Keratinocyte (primary cell): ENCODE measurements at regions not wholly inside any gene's neighbourhood (a gene's known extent, or its start where the extent isn't known, plus 50 kb on each side); places are given as distances from the start of the nearest gene placed in this dataset.

ENCODE experiments used
- DNase-seq: peaks from one replicate; pipeline ENCODE4 v3.0.0-alpha.2; 2011; ENCODE audit warnings: low read depth, missing footprints, low spot score
- FAIRE-seq: peaks from 2 replicates; lab custom pipeline; 2011; peaks lifted over from hg19 to GRCh38; lab: Jason Lieb, UNC
- H2AFZ ChIP-seq: 2 replicates; pipeline ENCODE4 v1.6.0; 2012; ENCODE audit warnings: low read length, control low read depth, inconsistent platforms; ENCODE audit not compliant: control insufficient read depth
- H3K27ac ChIP-seq: 2 replicates; pipeline ENCODE4 v1.5.1; 2011; ENCODE audit warnings: low read length; ENCODE audit not compliant: control insufficient read depth, insufficient read depth
- H3K27me3 ChIP-seq: 3 replicates; pipeline ENCODE4 v1.6.0; 2011; ENCODE audit warnings: low read length; ENCODE audit not compliant: control insufficient read depth, insufficient read depth; ENCODE audit errors: extremely low read depth
- H3K36me3 ChIP-seq, 2 experiments: 2 replicates in 1 of 2; 3 replicates in 1 of 2; pipeline ENCODE4 v1.5.1; 2011; ENCODE audit warnings: low read length in 2 of 2, mild to moderate bottlenecking in 1 of 2; ENCODE audit not compliant: control insufficient read depth in 2 of 2, insufficient read depth in 2 of 2; ENCODE audit errors: extremely low read depth in 1 of 2
- H3K4me1 ChIP-seq: 3 replicates; pipeline ENCODE4 v1.5.1; 2011; ENCODE audit warnings: low read length; ENCODE audit not compliant: control insufficient read depth, insufficient read depth; ENCODE audit errors: extremely low read depth
- H3K4me2 ChIP-seq: 3 replicates; pipeline ENCODE4 v1.6.0; 2011; ENCODE audit warnings: low read depth, low read length; ENCODE audit not compliant: control insufficient read depth, insufficient read depth; ENCODE audit errors: extremely low read depth
- H3K4me3 ChIP-seq, 3 experiments: fragments of 200-600 bp in 1 of 3; sonication (generic) in 1 of 3; 2 replicates in 2 of 3; 3 replicates in 1 of 3; pipeline ENCODE4 v1.5.1; 2011 to 2016; ENCODE audit warnings: low read length in 3 of 3, mild to moderate bottlenecking in 3 of 3, control low read depth in 2 of 3, inconsistent platforms in 1 of 3, low read depth in 1 of 3, mixed read lengths in 1 of 3, mixed run types in 1 of 3, moderate library complexity in 1 of 3; ENCODE audit not compliant: control insufficient read depth in 2 of 3, insufficient read depth in 2 of 3; ENCODE audit errors: extremely low read depth in 1 of 3
- H3K79me2 ChIP-seq: 2 replicates; pipeline ENCODE4 v1.6.0; 2012; ENCODE audit warnings: low read length; ENCODE audit not compliant: control insufficient read depth, insufficient read depth
- H3K9ac ChIP-seq: 3 replicates; pipeline ENCODE4 v1.6.0; 2011; ENCODE audit warnings: low read length; ENCODE audit not compliant: control insufficient read depth, insufficient read depth; ENCODE audit errors: extremely low read depth
- H3K9me1 ChIP-seq: 3 replicates; pipeline ENCODE4 v1.6.0; 2011; ENCODE audit warnings: low read length; ENCODE audit not compliant: control insufficient read depth, insufficient read depth; ENCODE audit errors: extremely low read depth
- H3K9me3 ChIP-seq: 2 replicates; pipeline ENCODE4 v1.5.1; 2012; ENCODE audit warnings: low read depth, low read length; ENCODE audit not compliant: control insufficient read depth
- H4K20me1 ChIP-seq: 3 replicates; pipeline ENCODE4 v1.6.0; 2011; ENCODE audit warnings: low read length; ENCODE audit not compliant: control insufficient read depth, insufficient read depth; ENCODE audit errors: extremely low read depth
- EZH2 ChIP-seq: IDR thresholded peaks from one replicate; pipeline ENCODE4 v1.6.1; 2012; ENCODE audit warnings: inconsistent platforms, mild to moderate bottlenecking, low read length, moderate library complexity
- dilution Hi-C: fragments of 300-500 bp; cut with MboI; formaldehyde crosslinking; loops from one replicate; pipeline ENCODE4 v1.7.0; 2020; ENCODE audit warnings: low sequenced_read_pairs; ENCODE audit not compliant: extremely low pct_ligation_motif_present
- TF ChIP-seq, protein P1 (sequence below), 3 experiments: IDR thresholded peaks in 1 of 3; conservative IDR thresholded peaks in 1 of 3; optimal IDR thresholded peaks in 1 of 3; 2 replicates in 2 of 3; 3 replicates in 1 of 3; pipeline versions ENCODE3 to v1.5.1; 2011; ENCODE audit warnings: low read length in 3 of 3, mild to moderate bottlenecking in 3 of 3, moderate library complexity in 2 of 3, control low read depth in 1 of 3, inconsistent platforms in 1 of 3; ENCODE audit not compliant: insufficient read depth in 2 of 3; ENCODE audit errors: extremely low read depth in 1 of 3

DNA sequence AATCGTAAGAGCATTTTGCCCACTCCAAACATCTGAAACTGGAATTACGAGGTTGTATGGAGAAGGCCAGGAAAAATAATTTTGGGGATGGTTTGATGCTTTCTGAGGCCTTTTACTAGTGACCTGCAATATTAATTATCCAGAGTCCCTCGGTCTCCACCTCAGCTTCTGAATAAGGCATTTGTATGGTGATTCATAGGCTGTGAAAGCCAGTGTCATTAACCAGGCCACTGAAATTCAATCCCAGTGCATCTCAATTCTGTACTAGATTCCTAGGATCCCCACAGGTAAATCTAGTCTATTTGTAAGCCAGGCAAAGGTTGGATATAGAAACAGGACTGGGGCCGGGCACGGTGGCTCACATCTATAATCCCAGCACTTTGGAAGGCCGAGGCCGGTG is 135.4 kb upstream of the RBPJ start:
- H3K79me2 ChIP-seq, result no peaks in the 10 kb centered on the region
- no peak for FAIRE-seq
- H3K9ac ChIP-seq, result no peak overlapping the region
- dilution Hi-C loops, result no loop called here
- H4K20me1 ChIP-seq, result no peaks in the 10 kb centered on the region
- H3K4me2 ChIP-seq, result no peak overlapping the region
- TF ChIP-seq EZH2, result no peak
- TF ChIP-seq, protein P1, sequence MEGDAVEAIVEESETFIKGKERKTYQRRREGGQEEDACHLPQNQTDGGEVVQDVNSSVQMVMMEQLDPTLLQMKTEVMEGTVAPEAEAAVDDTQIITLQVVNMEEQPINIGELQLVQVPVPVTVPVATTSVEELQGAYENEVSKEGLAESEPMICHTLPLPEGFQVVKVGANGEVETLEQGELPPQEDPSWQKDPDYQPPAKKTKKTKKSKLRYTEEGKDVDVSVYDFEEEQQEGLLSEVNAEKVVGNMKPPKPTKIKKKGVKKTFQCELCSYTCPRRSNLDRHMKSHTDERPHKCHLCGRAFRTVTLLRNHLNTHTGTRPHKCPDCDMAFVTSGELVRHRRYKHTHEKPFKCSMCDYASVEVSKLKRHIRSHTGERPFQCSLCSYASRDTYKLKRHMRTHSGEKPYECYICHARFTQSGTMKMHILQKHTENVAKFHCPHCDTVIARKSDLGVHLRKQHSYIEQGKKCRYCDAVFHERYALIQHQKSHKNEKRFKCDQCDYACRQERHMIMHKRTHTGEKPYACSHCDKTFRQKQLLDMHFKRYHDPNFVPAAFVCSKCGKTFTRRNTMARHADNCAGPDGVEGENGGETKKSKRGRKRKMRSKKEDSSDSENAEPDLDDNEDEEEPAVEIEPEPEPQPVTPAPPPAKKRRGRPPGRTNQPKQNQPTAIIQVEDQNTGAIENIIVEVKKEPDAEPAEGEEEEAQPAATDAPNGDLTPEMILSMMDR (optimal IDR thresholded peaks at IDR 0.05 in 1 of 3, IDR thresholded peaks at IDR 0.05 in 1 of 3, conservative IDR thresholded peaks at IDR 0.05 in 1 of 3; ENCODE audit: extremely low read depth in 1 of 3, insufficient read depth in 2 of 3, low read length in 3 of 3), result no peak
- H3K36me3 ChIP-seq, result no peaks in the 10 kb centered on the region
- H3K4me3 ChIP-seq, result no peak overlapping the region
- no peak overlapping the region for H3K27ac ChIP-seq
- no peak for DNase-seq
- no peak overlapping the region for H2AFZ ChIP-seq
- H3K27me3 ChIP-seq, result no peaks in the 10 kb centered on the region
- no peaks in the 10 kb centered on the region for H3K9me1 ChIP-seq
- H3K4me1 ChIP-seq, result peaks cover 11% of the 10 kb centered on the region
- no peaks in the 10 kb centered on the region for H3K9me3 ChIP-seq

DNA sequence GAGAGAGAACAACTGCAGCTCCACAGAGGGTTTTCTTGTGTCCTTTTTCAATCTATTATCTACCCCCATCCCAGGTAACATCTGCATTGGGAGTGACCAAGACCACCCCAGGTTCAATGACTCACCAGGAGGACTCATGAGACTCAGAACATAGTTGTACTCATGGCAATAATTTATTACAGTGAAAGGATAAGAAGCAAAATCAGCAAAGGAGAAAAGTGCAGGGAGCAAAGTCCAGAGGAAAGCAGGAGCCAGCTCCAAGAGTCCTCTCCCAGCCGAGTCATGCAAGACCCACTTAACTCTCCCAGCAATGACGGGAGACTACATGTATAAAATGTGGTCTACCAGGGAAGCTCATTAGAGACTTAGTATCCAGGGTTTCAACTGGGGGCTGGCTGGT is 129.5 kb upstream of the RBPJ start:
- dilution Hi-C loops, result no loop called here
- FAIRE-seq (no peak), DNase-seq (no peak)
- no peaks in the 10 kb centered on the region for H3K9me1 ChIP-seq
- no peaks in the 10 kb centered on the region for H3K36me3 ChIP-seq
- no peaks in the 10 kb centered on the region for H3K9me3 ChIP-seq
- H4K20me1 ChIP-seq, result no peaks in the 10 kb centered on the region
- H3K9ac ChIP-seq, result no peak overlapping the region
- no peak overlapping the region for H3K4me2 ChIP-seq
- no peaks in the 10 kb centered on the region for H3K27me3 ChIP-seq
- no peak overlapping the region for H3K4me3 ChIP-seq
- H2AFZ ChIP-seq, result no peak overlapping the region
- H3K27ac ChIP-seq, result no peak overlapping the region
- TF ChIP-seq, protein P1 (optimal IDR thresholded peaks at IDR 0.05 in 1 of 3, IDR thresholded peaks at IDR 0.05 in 1 of 3, conservative IDR thresholded peaks at IDR 0.05 in 1 of 3; ENCODE audit: extremely low read depth in 1 of 3, insufficient read depth in 2 of 3, low read length in 3 of 3), result no peak
- no peak for TF ChIP-seq EZH2
- no peaks in the 10 kb centered on the region for H3K4me1 ChIP-seq
- no peaks in the 10 kb centered on the region for H3K79me2 ChIP-seq
